Karpas-422 (cell line): ENCODE measurements at regions not wholly inside any gene's neighbourhood (a gene's known extent, or its start where the extent isn't known, plus 50 kb on each side); places are given as distances from the start of the nearest gene placed in this dataset.
"Not testable (repeated sequence)": the region's sequence is repeated elsewhere in the genome, so short reads cannot be mapped to it uniquely, and the experiment has no call there.

Experiments used
- DNase-seq: peaks from one replicate; pipeline ENCODE4 v3.0.0-alpha.2; 2015
- H2AFZ ChIP-seq: fragments of 200-600 bp; sonication (generic); 2 replicates; pipeline ENCODE4 v1.6.1; 2014; ENCODE audit warnings: antibody characterized with exemption, low read length, mixed read lengths
- H3K27ac ChIP-seq: fragments of 200-600 bp; sonication (generic); 2 replicates; pipeline ENCODE4 v1.5.1; 2014; ENCODE audit warnings: mild to moderate bottlenecking, low read length, moderate library complexity
- H3K27me3 ChIP-seq: fragments of 200-600 bp; sonication (generic); 2 replicates; pipeline ENCODE4 v1.6.1; 2014; ENCODE audit warnings: low read length, mixed read lengths
- H3K36me3 ChIP-seq: fragments of 200-600 bp; sonication (generic); 2 replicates; pipeline ENCODE4 v1.6.1; 2014; ENCODE audit warnings: low read length, mixed read lengths; ENCODE audit not compliant: insufficient read depth
- H3K4me1 ChIP-seq: fragments of 200-600 bp; sonication (generic); 2 replicates; pipeline ENCODE4 v1.6.1; 2014; ENCODE audit warnings: mild to moderate bottlenecking, low read length, mixed read lengths
- H3K4me2 ChIP-seq: fragments of 200-600 bp; sonication (generic); 2 replicates; pipeline ENCODE4 v1.6.1; 2014; ENCODE audit warnings: low read length, low read depth, mild to moderate bottlenecking; ENCODE audit not compliant: poor library complexity, severe bottlenecking
- H3K4me3 ChIP-seq: fragments of 200-600 bp; sonication (generic); 2 replicates; pipeline ENCODE4 v1.5.1; 2014; ENCODE audit warnings: mild to moderate bottlenecking, antibody characterized with exemption, low read length, mixed read lengths
- H3K79me2 ChIP-seq: fragments of 200-600 bp; sonication (generic); 2 replicates; pipeline ENCODE4 v1.6.1; 2014; ENCODE audit warnings: mild to moderate bottlenecking, low read length, mixed read lengths
- H3K9ac ChIP-seq: fragments of 200-600 bp; sonication (generic); 2 replicates; pipeline ENCODE4 v1.6.0; 2014; ENCODE audit warnings: low read length
- H3K9me2 ChIP-seq: fragments of 200-600 bp; sonication (generic), shearing (Covaris generic); replicated peaks from 2 replicates; pipeline ENCODE4 v1.6.0; 2014; ENCODE audit warnings: mild to moderate bottlenecking, low read length, moderate library complexity; ENCODE audit not compliant: insufficient read depth
- H3K9me3 ChIP-seq: fragments of 300-700, 200-600 bp; sonication (generic); 2 replicates; pipeline ENCODE4 v1.6.1; 2014; ENCODE audit warnings: low read length, mixed read lengths
- H4K20me1 ChIP-seq: fragments of 200-600 bp; sonication (generic); 2 replicates; pipeline ENCODE4 v1.6.1; 2014; ENCODE audit warnings: mild to moderate bottlenecking, antibody characterized with exemption, low read length, low read depth; ENCODE audit not compliant: insufficient read depth

DNA sequence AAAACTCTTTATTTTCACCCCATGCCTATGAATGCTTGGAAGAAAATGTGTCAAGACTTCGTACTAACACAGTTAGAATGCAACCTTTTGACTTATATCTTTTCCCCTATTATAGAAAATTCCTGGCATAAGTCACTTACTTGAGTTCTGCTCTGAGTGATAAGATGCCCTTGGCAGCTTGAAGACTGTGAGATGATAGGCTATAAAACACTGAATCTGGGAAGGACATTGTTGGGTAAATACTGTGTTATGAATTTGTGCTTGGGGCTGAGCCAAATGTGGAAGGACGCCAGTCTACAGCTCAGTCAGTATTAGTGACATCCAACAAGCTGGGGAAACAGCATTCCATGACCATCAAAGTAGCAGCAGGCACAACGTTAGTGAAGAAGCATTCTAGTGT, 368.0 kb upstream of the SGCG start:
- no peak overlapping the region for H3K4me3 ChIP-seq
- no peaks in the 10 kb centered on the region for H3K79me2 ChIP-seq
- H2AFZ ChIP-seq, result no peak overlapping the region
- H3K9me2 ChIP-seq, result no peaks in the 10 kb centered on the region
- H3K9ac ChIP-seq, result no peak overlapping the region
- no peaks in the 10 kb centered on the region for H3K36me3 ChIP-seq
- no peaks in the 10 kb centered on the region for H3K4me1 ChIP-seq
- no peaks in the 10 kb centered on the region for H4K20me1 ChIP-seq
- no peak for DNase-seq
- H3K27me3 ChIP-seq, result no peaks in the 10 kb centered on the region
- no peak overlapping the region for H3K27ac ChIP-seq
- no peak overlapping the region for H3K4me2 ChIP-seq
- H3K9me3 ChIP-seq, result no peaks in the 10 kb centered on the region

DNA sequence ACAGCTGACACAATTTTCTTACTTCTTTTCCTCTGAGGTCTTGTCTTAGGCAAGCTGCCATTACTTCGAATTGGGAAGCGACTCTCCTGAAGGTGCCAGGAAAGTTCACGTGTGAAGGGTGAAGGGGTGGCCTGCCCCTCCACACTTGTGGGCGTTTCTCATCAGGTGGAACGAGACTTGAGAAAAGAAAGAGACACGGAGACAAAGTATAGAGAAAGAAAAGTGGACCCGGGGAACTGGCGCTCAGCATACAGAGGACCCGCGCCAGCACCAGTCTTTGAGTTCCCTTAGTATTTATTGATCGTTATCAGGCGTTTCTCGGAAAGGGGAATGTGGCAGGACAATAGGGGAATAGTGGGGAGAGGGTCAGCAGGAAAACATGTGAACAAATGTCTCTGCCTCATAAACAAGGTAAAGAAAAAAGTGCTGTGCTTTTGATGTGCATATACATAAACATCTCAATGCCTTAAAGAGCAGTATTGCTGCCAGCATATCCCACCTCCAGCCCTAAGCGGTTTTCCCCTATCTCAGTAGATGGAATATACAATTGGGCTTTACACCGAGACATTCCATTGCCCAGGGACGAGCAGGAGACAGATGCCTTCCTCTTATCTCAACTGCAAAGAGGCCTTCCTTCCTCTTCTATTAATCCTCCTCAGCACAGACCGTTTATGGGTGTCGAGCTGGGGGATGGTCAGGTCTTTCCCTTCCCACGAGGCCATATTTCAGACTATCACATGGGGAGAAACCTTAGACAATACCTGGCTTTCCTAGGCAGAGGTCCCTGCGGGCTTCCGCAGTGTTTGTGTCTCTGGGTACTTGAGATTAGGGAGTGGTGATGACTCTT, 367.0 kb upstream of the SGCG start:
- not testable (repeated sequence) for H3K79me2 ChIP-seq, H3K9ac ChIP-seq, H3K27me3 ChIP-seq, H3K27ac ChIP-seq, H2AFZ ChIP-seq, H3K36me3 ChIP-seq, H3K4me3 ChIP-seq, H3K4me2 ChIP-seq, H3K4me1 ChIP-seq, H3K9me3 ChIP-seq, H4K20me1 ChIP-seq, DNase-seq, H3K9me2 ChIP-seq

DNA sequence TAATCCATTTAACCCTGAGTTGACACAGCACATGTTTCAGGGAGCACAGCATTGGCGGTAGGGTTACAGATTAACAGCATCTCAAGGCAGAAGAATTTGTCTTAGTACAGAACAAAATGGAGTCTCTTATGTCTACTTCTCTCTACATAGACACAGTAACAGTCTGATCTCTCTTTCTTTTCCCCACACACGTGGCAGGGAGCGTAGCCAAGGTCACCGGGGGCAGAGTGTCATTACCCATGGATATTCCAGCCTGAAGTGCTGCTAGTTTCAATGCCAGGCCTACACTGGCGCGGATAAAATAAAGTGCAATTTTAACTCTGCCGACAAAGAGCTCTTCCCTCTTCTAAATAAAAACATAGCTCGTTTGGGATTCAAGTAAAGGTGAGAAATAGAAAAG, 366.3 kb upstream of the SGCG start:
- H2AFZ ChIP-seq, H3K9ac ChIP-seq, H4K20me1 ChIP-seq, H3K4me3 ChIP-seq, H3K9me3 ChIP-seq, DNase-seq, H3K27ac ChIP-seq, H3K4me2 ChIP-seq, H3K79me2 ChIP-seq, H3K27me3 ChIP-seq, H3K36me3 ChIP-seq, H3K9me2 ChIP-seq, H3K4me1 ChIP-seq: not testable (repeated sequence)

DNA sequence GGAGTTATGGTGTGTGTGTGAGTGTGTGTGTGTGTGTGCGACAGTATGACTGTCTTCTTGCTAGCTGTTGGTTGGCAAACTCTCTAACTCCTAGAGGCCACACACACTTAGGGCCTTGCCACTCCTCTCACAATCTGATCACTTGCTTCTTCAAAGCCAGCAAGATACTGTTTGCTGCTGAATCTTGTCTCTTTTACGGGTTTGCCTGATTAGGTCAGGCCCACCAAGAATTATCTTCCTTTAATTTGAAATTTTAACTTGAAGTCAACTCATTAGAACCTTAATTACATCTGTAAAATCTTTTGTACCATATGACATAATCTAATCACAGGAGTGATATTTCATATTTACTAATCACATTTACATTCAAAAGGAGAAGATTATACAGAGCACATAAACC, 359.2 kb upstream of the SGCG start:
- Histone ChIP-seq H3K27ac (no peak overlapping the region), H3K9me2 (no peaks in the 10 kb centered on the region), H3K36me3 (no peaks in the 10 kb centered on the region), H3K79me2 (no peaks in the 10 kb centered on the region), H3K9me3 (no peaks in the 10 kb centered on the region), H3K4me3 (no peak overlapping the region), H3K4me2 (no peak overlapping the region), H3K27me3 (no peaks in the 10 kb centered on the region), H2AFZ (no peak overlapping the region), H3K9ac (no peak overlapping the region), H3K4me1 (no peaks in the 10 kb centered on the region), H4K20me1 (no peaks in the 10 kb centered on the region)
- no peak for DNase-seq

DNA sequence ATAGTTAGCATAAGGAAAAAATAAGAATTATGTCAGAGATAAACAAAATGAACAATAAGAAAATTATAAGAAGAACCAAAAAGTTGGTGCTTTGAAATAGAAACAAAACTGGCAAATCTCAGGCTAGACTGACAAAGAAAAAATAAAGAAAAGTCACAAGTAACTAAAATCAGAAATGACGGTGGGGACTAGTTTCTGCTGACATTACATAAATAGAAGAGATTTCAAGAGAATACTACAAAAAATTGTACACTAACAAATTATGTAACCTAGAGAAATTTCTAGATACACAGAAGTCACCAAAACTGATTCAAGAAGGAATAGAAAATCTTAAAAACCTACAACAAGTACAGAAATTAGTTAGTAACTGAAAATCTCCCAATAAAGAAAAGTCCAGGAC, 355.6 kb upstream of the SGCG start:
- Histone ChIP-seq H3K27me3 (no peaks in the 10 kb centered on the region), H3K36me3 (no peaks in the 10 kb centered on the region), H3K9ac (no peak overlapping the region), H3K4me3 (no peak overlapping the region), H2AFZ (no peak overlapping the region), H3K4me2 (no peak overlapping the region), H3K27ac (no peak overlapping the region), H3K79me2 (no peaks in the 10 kb centered on the region), H3K9me2 (no peaks in the 10 kb centered on the region), H4K20me1 (no peaks in the 10 kb centered on the region), H3K9me3 (no peaks in the 10 kb centered on the region), H3K4me1 (no peaks in the 10 kb centered on the region)
- no peak for DNase-seq

DNA sequence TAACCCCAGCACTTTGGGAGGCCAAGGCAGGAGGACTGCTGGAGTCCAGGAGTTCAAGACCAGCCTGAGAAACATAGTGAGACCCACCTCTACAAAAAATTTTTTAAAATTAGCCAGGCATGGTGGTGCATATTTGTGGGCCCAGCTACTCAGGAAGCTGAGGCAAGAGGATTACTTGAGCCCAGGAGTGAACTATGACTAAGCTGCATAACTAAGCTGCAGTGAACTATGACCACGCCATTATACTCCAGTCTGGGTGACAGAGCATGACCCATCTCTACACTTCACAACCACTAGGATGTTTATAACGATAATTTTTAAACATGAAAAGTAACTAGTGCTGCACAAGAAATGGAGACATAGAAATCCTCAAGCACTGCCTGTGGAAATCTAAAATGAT, 352.7 kb upstream of the SGCG start:
- Histone ChIP-seq H3K4me3 (no peak overlapping the region), H3K4me1 (no peaks in the 10 kb centered on the region), H3K9me2 (no peaks in the 10 kb centered on the region), H3K27me3 (no peaks in the 10 kb centered on the region), H3K9me3 (no peaks in the 10 kb centered on the region), H3K4me2 (no peak overlapping the region), H3K79me2 (no peaks in the 10 kb centered on the region), H2AFZ (no peak overlapping the region), H4K20me1 (no peaks in the 10 kb centered on the region), H3K36me3 (no peaks in the 10 kb centered on the region), H3K9ac (no peak overlapping the region), H3K27ac (no peak overlapping the region)
- DNase-seq, result no peak

DNA sequence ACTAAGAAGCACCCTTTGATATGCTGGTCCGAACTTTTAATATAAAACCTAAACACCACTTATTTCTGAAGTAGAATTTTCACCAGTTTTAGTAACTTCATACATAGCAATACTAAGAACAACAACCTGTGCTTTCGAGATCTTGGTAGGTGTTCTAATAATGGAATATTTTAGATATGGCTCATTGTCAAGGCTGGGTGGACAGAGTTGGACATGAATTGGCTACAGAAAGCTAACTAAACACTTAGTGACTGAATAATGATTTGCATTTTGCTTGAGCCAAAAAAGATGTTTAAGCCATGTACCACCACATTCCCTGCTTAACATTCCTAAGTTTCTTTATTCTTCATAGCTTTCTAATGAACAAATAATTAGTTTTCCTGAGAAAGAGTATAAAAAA, 344.3 kb upstream of the SGCG start:
- Histone ChIP-seq H3K79me2 (no peaks in the 10 kb centered on the region), H3K9ac (no peak overlapping the region), H3K36me3 (no peaks in the 10 kb centered on the region), H3K27ac (no peak overlapping the region), H3K4me3 (no peak overlapping the region), H2AFZ (no peak overlapping the region), H4K20me1 (no peaks in the 10 kb centered on the region), H3K4me2 (no peak overlapping the region), H3K27me3 (no peaks in the 10 kb centered on the region), H3K9me3 (no peaks in the 10 kb centered on the region), H3K9me2 (no peaks in the 10 kb centered on the region), H3K4me1 (no peaks in the 10 kb centered on the region)
- DNase-seq, result no peak

DNA sequence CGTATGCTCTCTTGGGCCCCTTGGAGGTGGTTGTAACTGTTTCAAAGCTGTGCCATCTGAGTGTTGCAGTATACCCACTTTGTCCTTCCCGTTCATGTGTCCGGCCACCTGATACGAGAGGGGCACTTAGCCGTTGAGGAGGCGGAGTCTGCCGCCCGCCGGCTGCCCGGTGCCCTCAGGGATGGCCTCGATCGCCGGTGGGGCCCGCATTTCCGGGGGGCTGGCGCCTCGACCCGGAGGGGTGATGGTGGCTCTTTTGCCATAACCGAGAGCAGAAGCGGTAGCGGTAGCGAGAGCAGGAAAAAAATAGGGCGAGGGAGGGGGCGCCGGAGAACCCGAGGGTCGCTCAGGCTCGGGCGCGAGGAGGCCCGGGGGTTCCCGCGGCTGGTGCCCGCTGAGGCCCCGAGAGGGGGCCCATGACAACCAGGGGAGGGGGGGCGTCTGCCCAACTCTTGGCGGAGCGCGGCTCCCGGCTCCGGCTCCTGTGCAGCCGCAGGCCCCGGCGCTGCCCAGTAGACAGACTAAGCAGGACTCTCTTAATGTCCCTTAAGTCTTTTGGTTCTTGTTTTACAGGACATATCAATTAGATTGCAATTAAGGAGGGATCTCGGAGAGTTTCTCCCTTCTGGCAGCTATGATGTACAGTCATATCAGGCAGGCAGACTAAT, 342.7 kb upstream of the SGCG start:
- Histone ChIP-seq H4K20me1 (no peaks in the 10 kb centered on the region), H3K27ac (no peak overlapping the region), H3K4me2 (no peak overlapping the region), H3K9me3 (no peaks in the 10 kb centered on the region), H2AFZ (no peak overlapping the region), H3K4me1 (no peaks in the 10 kb centered on the region), H3K4me3 (no peak overlapping the region), H3K79me2 (no peaks in the 10 kb centered on the region), H3K9me2 (no peaks in the 10 kb centered on the region), H3K9ac (no peak overlapping the region), H3K36me3 (no peaks in the 10 kb centered on the region), H3K27me3 (no peaks in the 10 kb centered on the region)
- DNase-seq, result no peak
